GM23248 (cell line): ENCODE measurements at regions not wholly inside any gene's neighbourhood (a gene's known extent, or its start where the extent isn't known, plus 50 kb on each side); places are given as distances from the start of the nearest gene placed in this dataset.

Experiments used
- EZH2 ChIP-seq: fragments of 200-600 bp; sonication (generic); IDR thresholded peaks from 2 replicates; pipeline ENCODE4 v1.6.1; 2018; ENCODE audit warnings: antibody characterized with exemption, mild to moderate bottlenecking; ENCODE audit not compliant: insufficient read depth, poor library complexity, severe bottlenecking
- EZH2phosphoT487 ChIP-seq: fragments of 200-600 bp; sonication (generic); IDR thresholded peaks from 2 replicates; pipeline ENCODE4 v1.6.1; 2018; ENCODE audit warnings: antibody characterized with exemption, moderate library complexity, mild to moderate bottlenecking, low read depth; ENCODE audit not compliant: insufficient read depth

- TF ChIP-seq EZH2phosphoT487: no peak
- no peak for TF ChIP-seq EZH2
Observed at GRCh38 chr4:111802191-111802590, 343.1 kb upstream of the FAM241A start.
